ENCODE measurements at regions not wholly inside any gene's neighbourhood (a gene's known extent, or its start where the extent isn't known, plus 50 kb on each side); places are given as distances from the start of the nearest gene placed in this dataset.

DNA sequence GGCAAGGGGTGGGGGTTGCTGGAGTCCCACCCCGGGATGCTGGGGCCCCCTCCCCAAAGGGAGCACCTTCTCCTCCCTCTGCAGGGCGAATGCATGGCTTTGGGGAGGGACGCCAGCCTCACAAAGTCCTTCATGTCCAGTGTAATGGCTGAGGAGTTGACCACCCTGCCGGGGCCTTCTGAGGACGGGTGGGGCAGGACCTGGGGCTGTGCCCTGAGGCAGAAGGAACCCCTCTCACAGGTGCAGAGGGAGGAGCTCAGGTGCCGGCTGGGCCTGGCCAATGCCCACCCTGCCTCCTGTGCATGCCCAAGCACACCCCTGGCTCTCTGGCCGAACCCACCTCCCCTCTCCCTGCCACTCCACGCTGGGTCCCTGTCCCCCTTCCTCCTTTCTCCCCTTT, 64.3 kb upstream of the RNU6ATAC start:
- Histone ChIP-seq H3K4me3 (no peak overlapping the region), H3K4me1 (peaks cover 0 to 19% of the 10 kb centered on the region in 2 donors), H3K27me3 (no peaks in the 10 kb centered on the region), H3K9me3 (no peaks in the 10 kb centered on the region), H3K27ac (no peak overlapping the region), H3K36me3 (no peaks in the 10 kb centered on the region)
- TF ChIP-seq, protein P1, sequence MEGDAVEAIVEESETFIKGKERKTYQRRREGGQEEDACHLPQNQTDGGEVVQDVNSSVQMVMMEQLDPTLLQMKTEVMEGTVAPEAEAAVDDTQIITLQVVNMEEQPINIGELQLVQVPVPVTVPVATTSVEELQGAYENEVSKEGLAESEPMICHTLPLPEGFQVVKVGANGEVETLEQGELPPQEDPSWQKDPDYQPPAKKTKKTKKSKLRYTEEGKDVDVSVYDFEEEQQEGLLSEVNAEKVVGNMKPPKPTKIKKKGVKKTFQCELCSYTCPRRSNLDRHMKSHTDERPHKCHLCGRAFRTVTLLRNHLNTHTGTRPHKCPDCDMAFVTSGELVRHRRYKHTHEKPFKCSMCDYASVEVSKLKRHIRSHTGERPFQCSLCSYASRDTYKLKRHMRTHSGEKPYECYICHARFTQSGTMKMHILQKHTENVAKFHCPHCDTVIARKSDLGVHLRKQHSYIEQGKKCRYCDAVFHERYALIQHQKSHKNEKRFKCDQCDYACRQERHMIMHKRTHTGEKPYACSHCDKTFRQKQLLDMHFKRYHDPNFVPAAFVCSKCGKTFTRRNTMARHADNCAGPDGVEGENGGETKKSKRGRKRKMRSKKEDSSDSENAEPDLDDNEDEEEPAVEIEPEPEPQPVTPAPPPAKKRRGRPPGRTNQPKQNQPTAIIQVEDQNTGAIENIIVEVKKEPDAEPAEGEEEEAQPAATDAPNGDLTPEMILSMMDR (IDR thresholded peaks at IDR 0.05): no peak
- DNase-seq (ENCODE audit: low spot score): no peak

GRCh38 chr9:134229466-134230091, 65.2 kb upstream of the RNU6ATAC start:
- TF ChIP-seq, protein P1 (IDR thresholded peaks at IDR 0.05): no peak
- H3K27ac ChIP-seq: no peak overlapping the region
- H3K9me3 ChIP-seq: no peaks in the 10 kb centered on the region
- no peak overlapping the region for H3K4me3 ChIP-seq
- H3K27me3 ChIP-seq: no peaks in the 10 kb centered on the region
- peaks cover 0 to 19% of the 10 kb centered on the region in 2 donors for H3K4me1 ChIP-seq
- no peak for DNase-seq (ENCODE audit: low spot score)
- no peaks in the 10 kb centered on the region for H3K36me3 ChIP-seq

- no peak for DNase-seq (ENCODE audit: low spot score)
- TF ChIP-seq, protein P1 (IDR thresholded peaks at IDR 0.05): no peak
- Histone ChIP-seq H3K4me3 (no peak overlapping the region), H3K4me1 (peaks cover 0 to 21% of the 10 kb centered on the region in 2 donors), H3K27ac (peak overlapping the region in 1 of 2 donors; percentile 42), H3K36me3 (no peaks in the 10 kb centered on the region), H3K9me3 (no peaks in the 10 kb centered on the region), H3K27me3 (no peaks in the 10 kb centered on the region)
Measured at GRCh38 chr9:134230092-134230941, 66.0 kb upstream of the RNU6ATAC start.

- peak overlapping the region in 1 of 2 donors; percentile 9 for H3K4me3 ChIP-seq
- no peaks in the 10 kb centered on the region for H3K27me3 ChIP-seq
- TF ChIP-seq, protein P1 (IDR thresholded peaks at IDR 0.05): no peak
- H3K36me3 ChIP-seq: no peaks in the 10 kb centered on the region
- H3K27ac ChIP-seq: peak overlapping the region in 1 of 2 donors; percentile 42
- DNase-seq (ENCODE audit: low spot score): no peak
- H3K9me3 ChIP-seq: no peaks in the 10 kb centered on the region
- H3K4me1 ChIP-seq: peaks cover 0 to 27% of the 10 kb centered on the region in 2 donors
Measured at GRCh38 chr9:134230942-134231325, 66.6 kb upstream of the RNU6ATAC start.

- Histone ChIP-seq H3K4me1 (peaks cover 0 to 31% of the 10 kb centered on the region in 2 donors), H3K27ac (peak overlapping the region; percentile 37 to 42), H3K4me3 (peak overlapping the region in 1 of 2 donors; percentile 9), H3K9me3 (no peaks in the 10 kb centered on the region), H3K27me3 (no peaks in the 10 kb centered on the region), H3K36me3 (no peaks in the 10 kb centered on the region)
- no peak for DNase-seq (ENCODE audit: low spot score)
- TF ChIP-seq, protein P1 (IDR thresholded peaks at IDR 0.05): no peak
Measured at GRCh38 chr9:134231330-134231745, 67.0 kb upstream of the RNU6ATAC start.

Data from right atrium auricular region (tissue), 2 donors.